ENCODE measurements at regions not wholly inside any gene's neighbourhood (a gene's known extent, or its start where the extent isn't known, plus 50 kb on each side); places are given as distances from the start of the nearest gene placed in this dataset.
"Not testable (repeated sequence)": the region's sequence is repeated elsewhere in the genome, so short reads cannot be mapped to it uniquely, and the experiment has no call there.

DNA sequence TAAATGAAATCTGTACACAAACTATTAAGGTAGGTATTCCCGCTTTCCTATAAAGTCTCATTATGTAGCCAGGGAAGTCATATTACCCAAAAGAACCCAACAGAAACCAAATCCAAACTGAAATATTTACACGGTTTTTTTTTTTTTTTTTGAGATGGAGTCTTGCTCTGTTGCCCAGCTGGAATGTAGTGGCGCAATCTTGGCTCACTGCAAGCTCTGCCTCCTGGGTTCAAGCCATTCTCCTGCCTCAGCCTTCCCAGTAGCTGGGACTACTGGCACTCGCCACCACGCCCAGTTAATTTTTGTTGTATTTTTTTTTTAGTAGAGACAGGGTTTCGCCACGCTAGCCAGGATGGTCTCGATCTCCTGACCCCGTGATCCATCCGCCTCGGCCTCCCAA, 62.5 kb upstream of the CUL3 start:
- TF ChIP-seq, protein P1, sequence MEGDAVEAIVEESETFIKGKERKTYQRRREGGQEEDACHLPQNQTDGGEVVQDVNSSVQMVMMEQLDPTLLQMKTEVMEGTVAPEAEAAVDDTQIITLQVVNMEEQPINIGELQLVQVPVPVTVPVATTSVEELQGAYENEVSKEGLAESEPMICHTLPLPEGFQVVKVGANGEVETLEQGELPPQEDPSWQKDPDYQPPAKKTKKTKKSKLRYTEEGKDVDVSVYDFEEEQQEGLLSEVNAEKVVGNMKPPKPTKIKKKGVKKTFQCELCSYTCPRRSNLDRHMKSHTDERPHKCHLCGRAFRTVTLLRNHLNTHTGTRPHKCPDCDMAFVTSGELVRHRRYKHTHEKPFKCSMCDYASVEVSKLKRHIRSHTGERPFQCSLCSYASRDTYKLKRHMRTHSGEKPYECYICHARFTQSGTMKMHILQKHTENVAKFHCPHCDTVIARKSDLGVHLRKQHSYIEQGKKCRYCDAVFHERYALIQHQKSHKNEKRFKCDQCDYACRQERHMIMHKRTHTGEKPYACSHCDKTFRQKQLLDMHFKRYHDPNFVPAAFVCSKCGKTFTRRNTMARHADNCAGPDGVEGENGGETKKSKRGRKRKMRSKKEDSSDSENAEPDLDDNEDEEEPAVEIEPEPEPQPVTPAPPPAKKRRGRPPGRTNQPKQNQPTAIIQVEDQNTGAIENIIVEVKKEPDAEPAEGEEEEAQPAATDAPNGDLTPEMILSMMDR (conservative IDR thresholded peaks at IDR 0.05; ENCODE audit: low read depth, low read length): not testable (repeated sequence)
- not testable (repeated sequence) for TF ChIP-seq EZH2 (IDR thresholded peaks at IDR 0.05; ENCODE audit: low read length, unreplicated experiment); EZH2phosphoT487 (IDR thresholded peaks at IDR 0.05; ENCODE audit: borderline replicate concordance, low read length)

Measured in PC-3 (cell line).